CD4-positive, alpha-beta T cell treated with Interleukin-6 at 100 ng/mL for 8 hours (primary cell): ENCODE measurements at regions not wholly inside any gene's neighbourhood (a gene's known extent, or its start where the extent isn't known, plus 50 kb on each side); places are given as distances from the start of the nearest gene placed in this dataset.

ENCODE experiments used
- DNase-seq: peaks from one replicate; pipeline ENCODE4 v3.0.0-alpha.2; 2020; ENCODE audit warnings: mixed read lengths, low spot score

DNA sequence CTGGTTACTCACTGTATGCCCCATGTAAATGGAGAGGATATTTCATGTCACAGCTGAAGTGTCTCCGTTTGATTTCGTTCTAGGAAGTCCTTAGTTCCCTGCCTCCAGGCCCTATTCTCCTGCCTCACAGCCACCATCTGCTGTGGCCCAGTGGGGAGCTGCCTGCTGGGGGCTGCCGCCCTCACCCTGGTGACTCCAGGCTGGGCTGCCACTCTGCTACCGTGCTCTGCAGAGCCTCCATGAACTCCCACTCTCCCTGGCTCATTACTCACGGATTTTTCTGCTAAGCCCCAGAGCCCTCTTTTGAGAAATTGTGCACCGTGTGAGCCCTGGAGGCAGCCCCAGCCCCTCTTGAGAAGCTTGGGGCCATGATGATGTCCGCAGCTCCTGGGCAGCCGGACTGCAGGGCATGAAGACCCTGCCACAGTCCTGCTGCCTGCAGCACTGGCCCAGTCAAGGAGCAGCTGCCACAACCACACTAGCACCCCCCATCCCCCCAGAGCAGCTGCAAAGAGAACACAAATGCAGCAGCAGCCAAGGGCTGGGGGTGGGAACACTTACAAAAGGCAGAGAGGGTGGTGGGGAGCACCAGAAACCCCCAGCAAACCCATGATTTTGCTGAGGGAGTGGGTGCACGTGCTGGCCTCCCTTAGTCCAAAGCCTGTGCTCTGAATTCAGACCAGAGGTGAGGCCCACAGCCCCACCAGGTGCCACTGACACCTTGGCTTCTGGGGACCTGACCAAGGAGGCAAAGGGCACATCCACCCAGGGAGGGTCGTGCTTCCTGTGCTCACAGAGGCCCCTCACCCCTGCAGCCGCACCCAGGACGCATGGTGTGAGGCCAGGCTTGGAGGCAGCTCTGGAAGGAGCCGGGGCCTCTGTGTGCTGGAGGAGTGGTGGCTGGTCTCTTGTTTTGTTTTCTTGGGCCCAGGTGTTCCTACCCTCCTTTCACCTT is 270.2 kb upstream of the RAB6C start:
- no peak for DNase-seq

GRCh38 chr2:129709956-129710598 is 269.4 kb upstream of the RAB6C start:
- DNase-seq = no peak

- DNase-seq = no peak
Measured at GRCh38 chr2:129710670-129711495, 268.6 kb upstream of the RAB6C start.

DNA sequence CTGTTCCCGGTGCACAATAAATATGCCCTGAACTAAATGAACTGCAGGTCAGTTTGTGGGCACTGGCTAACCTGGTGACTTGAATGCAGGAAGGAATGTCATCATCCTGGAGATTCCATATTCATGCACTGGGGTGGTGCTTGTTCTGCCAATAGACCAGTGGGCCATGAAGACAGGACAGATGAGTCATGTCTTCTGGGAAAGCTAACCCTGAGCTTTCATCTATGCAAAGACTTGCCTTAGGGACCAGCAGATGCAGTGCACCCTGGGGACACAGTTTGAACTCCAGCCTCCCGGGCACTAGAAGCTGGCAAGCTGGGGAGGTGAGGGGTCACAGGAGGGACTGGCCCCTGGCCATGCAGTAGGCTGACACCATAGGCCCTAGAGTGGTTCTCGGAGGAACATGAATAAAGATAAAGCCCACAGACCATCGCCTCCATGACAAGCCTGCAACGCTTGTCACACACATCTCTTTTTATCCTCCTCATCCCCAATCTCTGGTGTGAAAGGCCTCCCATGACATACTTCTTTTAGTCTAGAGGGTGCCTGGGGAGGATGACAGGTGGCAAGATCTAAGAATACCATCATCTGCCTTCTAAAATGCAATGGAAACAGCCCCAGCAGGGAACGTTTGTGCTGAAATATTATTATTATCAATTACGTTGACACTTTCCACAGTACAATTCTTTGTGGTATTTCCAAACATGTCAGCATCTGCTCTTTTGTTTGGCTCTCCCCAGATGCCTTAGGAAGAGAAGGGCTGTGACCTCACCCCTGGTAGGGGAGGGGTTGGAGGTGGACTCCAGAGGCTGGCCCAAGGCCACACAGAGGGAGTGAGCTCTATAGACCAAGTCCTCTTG is 267.4 kb upstream of the RAB6C start:
- no peak for DNase-seq

DNA sequence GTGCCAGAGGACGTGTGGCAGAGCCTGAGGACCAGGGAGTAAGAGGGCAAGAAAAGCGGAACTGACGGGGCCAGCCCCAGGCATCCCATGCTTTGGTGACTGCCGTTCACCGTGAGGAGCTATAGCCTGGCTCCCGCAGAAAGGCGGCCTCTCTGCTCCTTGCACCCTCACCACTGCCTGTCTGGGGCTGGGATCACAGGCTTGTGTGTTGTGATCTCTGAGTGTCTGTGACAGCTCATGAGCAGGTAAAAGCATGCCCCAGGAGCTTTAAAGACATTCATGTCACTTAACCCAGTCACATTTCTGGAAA is 266.8 kb upstream of the RAB6C start:
- DNase-seq = no peak

GRCh38 chr2:129713337-129713736 is 266.1 kb upstream of the RAB6C start:
- no peak for DNase-seq

- DNase-seq = no peak
Measured at GRCh38 chr2:129716781-129717559, 262.5 kb upstream of the RAB6C start.

- DNase-seq = no peak
Measured at GRCh38 chr2:129717560-129718130, 261.8 kb upstream of the RAB6C start.

GRCh38 chr2:129719335-129719734 is 260.1 kb upstream of the RAB6C start:
- no peak for DNase-seq

GRCh38 chr2:129720360-129720759 is 259.1 kb upstream of the RAB6C start:
- DNase-seq = no peak

DNA sequence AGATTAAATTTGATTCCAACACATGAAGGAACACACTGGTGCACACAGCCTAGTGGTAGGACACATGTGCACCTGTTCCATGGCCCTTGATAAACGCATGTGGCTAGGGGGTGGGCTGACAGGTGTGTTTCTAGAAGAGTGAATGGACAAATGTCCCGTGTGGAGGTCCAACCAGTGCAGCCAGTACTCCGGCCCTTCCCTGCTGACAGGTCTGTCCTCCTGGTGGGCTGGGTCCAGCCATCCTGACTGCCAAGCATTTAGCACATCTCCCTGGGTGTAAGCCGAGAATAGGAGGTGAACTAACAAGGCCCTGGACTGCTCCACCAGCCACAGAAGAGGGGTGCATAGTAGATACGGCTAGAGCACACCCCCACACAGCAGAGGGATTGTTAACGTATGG is 258.7 kb upstream of the RAB6C start:
- no peak for DNase-seq

- DNase-seq = no peak
Measured at GRCh38 chr2:129721236-129721635, 258.2 kb upstream of the RAB6C start.

GRCh38 chr2:129721846-129722245 is 257.6 kb upstream of the RAB6C start:
- DNase-seq = no peak

DNA sequence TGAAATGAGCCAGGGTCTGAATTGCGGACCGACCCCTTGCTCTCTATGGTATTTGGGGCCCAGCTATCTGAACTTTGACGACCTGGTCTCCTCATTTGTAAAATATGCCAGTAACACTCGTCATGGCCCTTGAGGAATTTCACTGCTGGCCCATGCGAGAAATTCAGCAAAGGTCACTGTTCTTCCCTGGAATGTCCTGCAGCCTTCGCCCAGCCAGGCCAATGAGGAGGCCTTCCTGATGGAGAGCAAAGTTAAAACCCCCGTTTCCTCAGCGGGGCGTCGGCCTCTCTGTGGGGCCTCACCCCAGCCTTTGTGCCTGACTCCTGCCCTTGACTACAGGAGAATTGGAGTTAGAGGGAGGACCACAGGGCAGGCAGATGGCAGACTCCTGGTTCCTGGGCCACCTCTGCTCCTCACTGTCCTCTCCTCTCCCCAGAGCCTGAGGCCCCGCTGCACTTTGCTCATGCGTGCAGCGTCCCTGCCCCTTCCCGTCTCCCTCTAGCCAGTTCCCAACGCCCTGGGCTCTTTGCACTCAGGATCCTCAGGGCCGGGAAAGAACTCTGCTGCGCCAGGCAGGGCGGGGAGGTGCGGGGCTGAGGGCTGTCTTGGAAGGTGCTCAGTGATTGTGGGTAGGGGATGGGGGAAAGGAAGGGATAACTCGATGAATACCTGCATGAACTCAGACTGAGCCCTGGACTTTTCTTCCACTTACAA is 257.0 kb upstream of the RAB6C start:
- no peak for DNase-seq

- no peak for DNase-seq
Measured at GRCh38 chr2:129723277-129724020, 256.0 kb upstream of the RAB6C start.

DNA sequence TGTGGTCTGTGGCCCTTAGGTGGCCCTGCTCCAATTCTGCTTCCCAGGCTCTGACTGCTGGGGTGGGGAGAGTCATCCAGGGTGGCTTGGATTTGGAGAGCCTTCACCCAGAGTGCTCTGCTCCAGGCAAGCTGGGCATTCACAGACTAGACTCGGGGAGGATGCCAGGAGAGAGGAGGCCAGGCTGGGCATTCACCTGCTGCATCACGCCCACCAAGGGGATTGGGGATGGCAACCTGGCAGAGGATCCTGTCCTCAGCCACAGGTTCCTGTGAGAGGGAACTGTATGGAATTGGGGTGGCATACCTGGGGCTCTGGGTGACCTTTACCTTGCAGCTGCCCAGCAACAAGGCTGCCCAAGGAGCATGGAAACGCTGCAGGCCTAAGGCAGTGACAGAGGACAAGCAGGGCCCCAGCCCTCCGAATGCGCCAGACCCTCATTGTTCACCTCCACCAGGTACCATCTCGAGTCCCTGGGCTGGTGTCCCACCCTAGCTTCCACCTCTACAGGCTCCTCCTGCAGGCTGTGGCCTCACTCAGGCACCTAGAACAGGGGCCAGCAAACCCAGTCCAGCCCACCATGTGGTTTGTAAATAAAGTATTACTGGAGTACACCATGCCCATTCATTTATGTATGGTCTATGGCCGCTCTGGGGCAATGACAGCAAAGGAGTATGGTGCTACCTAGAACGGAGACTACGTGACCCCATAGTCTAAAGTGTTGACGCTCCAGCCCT is 255.3 kb upstream of the RAB6C start:
- no peak for DNase-seq

DNA sequence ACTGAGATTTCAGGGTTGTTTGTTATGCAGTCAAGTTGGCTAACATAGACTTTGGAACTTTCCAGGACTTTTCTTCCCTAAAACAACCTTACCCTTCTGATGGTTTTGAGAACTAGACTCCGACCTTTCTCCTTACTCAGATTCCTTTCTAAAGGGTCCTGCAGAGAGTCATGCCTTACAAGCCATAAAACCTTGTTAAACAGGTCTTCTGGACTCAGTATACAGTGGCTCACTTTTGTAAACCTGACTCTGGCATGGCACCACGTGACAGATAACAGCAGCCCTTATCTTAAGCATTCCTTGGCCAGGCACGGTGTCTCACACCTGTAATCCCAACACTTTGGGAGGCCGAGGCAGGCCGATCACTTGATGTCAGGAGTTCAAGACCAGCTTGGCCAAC is 253.2 kb upstream of the RAB6C start:
- no peak for DNase-seq

DNA sequence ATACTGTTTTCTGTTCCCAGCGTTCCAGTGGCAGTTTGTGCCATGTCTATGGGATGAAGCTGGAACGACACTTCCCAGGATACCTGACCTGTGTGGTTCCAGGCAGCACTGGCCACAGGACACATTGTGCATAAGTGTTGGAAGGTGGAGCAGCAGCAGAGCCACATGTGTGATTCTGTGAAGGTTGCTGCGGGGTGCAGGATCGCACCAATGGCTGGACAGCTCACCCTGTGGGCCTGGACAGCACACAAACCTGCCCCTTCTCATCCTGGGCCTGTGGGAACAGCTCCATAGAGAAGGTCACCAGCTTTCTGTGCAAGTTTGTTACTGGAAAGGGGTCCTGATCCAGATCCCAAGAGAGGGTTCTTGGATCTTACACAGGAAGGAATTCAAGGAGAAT is 252.2 kb upstream of the RAB6C start:
- DNase-seq = no peak
